Upper lobe of left lung (tissue), 4 donors: ENCODE measurements at regions not wholly inside any gene's neighbourhood (a gene's known extent, or its start where the extent isn't known, plus 50 kb on each side); places are given as distances from the start of the nearest gene placed in this dataset.

ENCODE experiments used
- CTCF ChIP-seq, 6 experiments: fragments of 450-650 bp in 4 of 6; fragments of 200-600 bp in 2 of 6; sonication (generic) in 2 of 6; IDR thresholded peaks; one replicate each; pipeline ENCODE4 v1.5.1; 2016 to 2019; ENCODE audit warnings: antibody characterized with exemption in 6 of 6
- EP300 ChIP-seq, 4 donors: sonication (generic); formaldehyde crosslinking; IDR thresholded peaks; one replicate each; pipeline ENCODE4 v1.5.1; 2017; ENCODE audit warnings: antibody characterized with exemption in 4 of 4, control low read depth in 2 of 4
- POLR2A ChIP-seq, 4 donors: fragments of 450-650 bp; IDR thresholded peaks; one replicate each; pipeline ENCODE4 v1.5.1; 2016 to 2017; ENCODE audit warnings: antibody characterized with exemption in 4 of 4, mild to moderate bottlenecking in 2 of 4

- no peak for TF ChIP-seq CTCF (IDR thresholded peaks at IDR 0.05)
- TF ChIP-seq POLR2A (IDR thresholded peaks at IDR 0.05): no peak
- no peak for TF ChIP-seq EP300 (IDR thresholded peaks at IDR 0.05)
These were observed 78.7 kb downstream of the ICOS start for GRCh38 chr2:204015118-204015843.
